ENCODE measurements at regions not wholly inside any gene's neighbourhood (a gene's known extent, or its start where the extent isn't known, plus 50 kb on each side); places are given as distances from the start of the nearest gene placed in this dataset.

- no peak for DNase-seq (ENCODE audit: low read depth in 2 of 2)
Observed at GRCh38 chr5:96340357-96340756, 92.7 kb downstream of the PCSK1 start.

GRCh38 chr5:96339862-96340261 is 93.2 kb downstream of the PCSK1 start:
- no peak for DNase-seq (ENCODE audit: low read depth in 2 of 2)

GRCh38 chr5:96338624-96339415 is 94.2 kb downstream of the PCSK1 start:
- no peak for DNase-seq (ENCODE audit: low read depth in 2 of 2)

- no peak for DNase-seq (ENCODE audit: low read depth in 2 of 2)
Observed at GRCh38 chr5:96338091-96338490, 95.0 kb downstream of the PCSK1 start.

GRCh38 chr5:96337048-96337781 is 95.8 kb downstream of the PCSK1 start:
- no peak for DNase-seq (ENCODE audit: low read depth in 2 of 2)

- peak; percentile 21 to 54 for DNase-seq (ENCODE audit: low read depth in 2 of 2)
Observed at GRCh38 chr5:96336351-96336985, 96.6 kb downstream of the PCSK1 start.

GRCh38 chr5:96335873-96336272 is 97.2 kb downstream of the PCSK1 start:
- no peak for DNase-seq (ENCODE audit: low read depth in 2 of 2)

GRCh38 chr5:96333391-96333790 is 99.7 kb downstream of the PCSK1 start:
- no peak for DNase-seq (ENCODE audit: low read depth in 2 of 2)

- no peak for DNase-seq (ENCODE audit: low read depth in 2 of 2)
Observed at GRCh38 chr5:96332535-96333366, 100.3 kb downstream of the PCSK1 start.

GRCh38 chr5:96331681-96332361 is 101.2 kb downstream of the PCSK1 start:
- no peak for DNase-seq (ENCODE audit: low read depth in 2 of 2)

GRCh38 chr5:96331210-96331609 is 101.8 kb downstream of the PCSK1 start:
- no peak for DNase-seq (ENCODE audit: low read depth in 2 of 2)

- no peak for DNase-seq (ENCODE audit: low read depth in 2 of 2)
Observed at GRCh38 chr5:96330530-96331140, 102.4 kb downstream of the PCSK1 start.

- no peak for DNase-seq (ENCODE audit: low read depth in 2 of 2)
Observed at GRCh38 chr5:96329886-96330529, 103.0 kb downstream of the PCSK1 start.

GRCh38 chr5:96329289-96329688 is 103.8 kb downstream of the PCSK1 start:
- no peak for DNase-seq (ENCODE audit: low read depth in 2 of 2)

GRCh38 chr5:96327722-96328121 is 105.3 kb downstream of the PCSK1 start:
- no peak for DNase-seq (ENCODE audit: low read depth in 2 of 2)

- no peak for DNase-seq (ENCODE audit: low read depth in 2 of 2)
Observed at GRCh38 chr5:96326902-96327301, 106.1 kb downstream of the PCSK1 start.

GRCh38 chr5:96324708-96325107 is 108.3 kb downstream of the PCSK1 start:
- no peak for DNase-seq (ENCODE audit: low read depth in 2 of 2)

GRCh38 chr5:96322865-96323264 is 110.2 kb downstream of the PCSK1 start:
- DNase-seq (ENCODE audit: low read depth in 2 of 2) = no peak

GRCh38 chr5:96322217-96322616 is 110.8 kb downstream of the PCSK1 start:
- DNase-seq (ENCODE audit: low read depth in 2 of 2) = no peak

- no peak for DNase-seq (ENCODE audit: low read depth in 2 of 2)
Observed at GRCh38 chr5:96321345-96321744, 111.7 kb downstream of the PCSK1 start.

All from stimulated activated CD4-positive, alpha-beta T cell treated with anti-CD3 and anti-CD28 coated beads, Interleukin-1b, Interleukin-23, amount 100 ng/mL, for 4 hours (primary cell).